DMS 273 treated with DMSO at 0.1 percent for 48 hours (cell line): ENCODE measurements at regions not wholly inside any gene's neighbourhood (a gene's known extent, or its start where the extent isn't known, plus 50 kb on each side); places are given as distances from the start of the nearest gene placed in this dataset.
"Not testable (repeated sequence)": the region's sequence is repeated elsewhere in the genome, so short reads cannot be mapped to it uniquely, and the experiment has no call there.

Experiments
- DNase-seq: peaks from one replicate; lab custom pipeline; 2025; lab: John Stamatoyannopoulos, UW

DNA sequence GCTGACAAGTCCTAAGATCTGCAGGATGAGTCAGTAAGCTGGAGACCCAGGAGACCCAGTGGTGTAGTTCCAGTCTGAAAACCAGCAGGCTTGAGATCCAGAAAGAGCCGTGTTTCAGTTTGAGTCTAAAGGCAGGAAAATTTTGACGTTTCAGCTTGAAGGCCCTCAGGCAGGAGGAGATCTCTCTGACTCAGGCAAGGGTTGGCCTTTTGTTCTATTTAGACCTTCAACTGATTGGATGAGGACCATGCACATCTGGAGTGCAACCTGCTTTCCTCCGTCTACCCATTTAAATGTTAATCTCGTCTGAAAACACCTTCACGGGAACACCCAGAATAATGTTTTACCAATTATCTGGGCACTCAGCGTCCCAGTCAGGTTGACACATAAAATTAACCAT lies 69.5 kb downstream of the NPIPA7 start:
- not testable (repeated sequence) for DNase-seq

DNA sequence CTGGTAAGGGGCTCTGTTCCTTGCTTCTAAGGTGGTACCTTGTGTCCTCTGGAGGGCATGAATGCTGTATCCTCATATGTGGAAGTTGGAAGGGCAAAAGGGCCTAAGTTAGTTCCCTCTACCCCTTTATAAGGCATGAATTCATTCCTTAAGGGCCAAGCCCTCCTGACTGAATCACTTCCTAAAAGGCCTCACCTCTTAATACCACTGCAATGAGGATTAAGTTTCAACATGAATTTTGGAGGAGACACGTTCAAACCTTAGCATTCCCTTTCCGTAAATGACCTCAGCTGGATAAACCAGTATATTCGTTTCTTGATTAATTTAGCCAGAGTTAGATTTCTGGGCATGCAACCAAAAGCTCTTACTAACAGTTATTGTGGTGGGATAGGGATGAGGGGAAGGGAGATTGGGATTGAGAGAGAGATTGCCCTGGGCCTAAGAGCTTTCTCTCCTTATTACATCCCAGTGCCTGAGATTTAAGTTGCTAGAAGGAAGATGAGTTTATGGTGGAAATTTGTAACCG lies 70.8 kb downstream of the NPIPA7 start:
- DNase-seq: not testable (repeated sequence)

DNA sequence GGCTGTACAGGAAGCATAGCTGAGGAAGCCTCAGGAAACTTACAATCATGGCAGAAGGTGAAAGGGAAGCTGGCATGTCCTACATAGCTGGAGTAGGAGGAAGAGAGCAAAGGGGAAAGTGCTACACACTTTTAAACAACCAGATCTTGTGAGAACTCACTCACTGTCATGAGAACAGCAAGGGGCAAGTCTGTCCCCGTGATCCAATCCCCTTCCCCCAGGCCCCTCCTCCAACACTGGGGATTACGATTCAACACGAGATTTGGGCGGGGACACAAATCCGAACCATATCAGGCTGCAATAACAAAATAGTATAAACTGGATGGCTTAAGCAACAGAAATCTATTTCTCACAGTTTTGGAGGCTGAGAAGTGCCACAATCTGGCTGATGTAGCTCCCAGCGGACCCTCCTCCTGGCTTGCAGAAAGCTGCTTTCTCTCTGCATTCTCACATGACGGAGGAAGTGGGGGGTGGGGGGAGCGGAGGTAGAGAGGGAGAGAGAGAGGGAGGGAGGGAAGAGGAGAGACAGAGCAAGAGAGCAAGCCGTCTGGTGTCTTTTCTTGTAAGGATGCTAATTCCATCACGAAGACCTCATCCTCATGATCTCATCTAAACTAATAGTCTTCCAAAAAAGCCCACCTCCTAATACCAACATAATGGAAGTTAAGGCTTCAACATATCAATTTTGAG lies 72.9 kb downstream of the NPIPA7 start:
- DNase-seq: not testable (repeated sequence)

GRCh38 chr16:16458579-16458978 lies 79.6 kb downstream of the NPIPA7 start:
- not testable (repeated sequence) for DNase-seq

GRCh38 chr16:16463792-16464191 lies 84.9 kb downstream of the NPIPA7 start:
- not testable (repeated sequence) for DNase-seq

DNA sequence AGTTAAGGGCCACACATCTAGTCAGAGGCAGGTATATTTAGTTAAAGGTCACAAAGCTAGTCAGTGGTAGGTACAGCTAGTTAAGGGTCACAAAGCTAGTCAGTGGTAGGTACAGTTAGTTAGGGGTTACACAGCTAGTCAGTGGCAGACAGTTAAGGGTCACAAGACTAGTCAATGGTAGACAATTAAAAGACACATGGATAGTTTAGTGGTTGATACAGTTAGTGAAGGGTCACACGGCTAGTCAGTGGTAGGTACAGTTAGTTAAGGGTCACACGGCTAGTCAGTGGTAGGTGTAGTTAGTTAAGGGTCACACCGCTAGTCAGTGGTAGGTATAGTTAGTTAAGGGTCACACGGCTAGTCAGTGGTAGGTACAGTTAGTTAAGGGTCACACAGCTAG lies 110.0 kb downstream of the NPIPA7 start:
- not testable (repeated sequence) for DNase-seq

GRCh38 chr16:16489466-16489865 lies 110.5 kb downstream of the NPIPA7 start:
- DNase-seq: not testable (repeated sequence)

DNA sequence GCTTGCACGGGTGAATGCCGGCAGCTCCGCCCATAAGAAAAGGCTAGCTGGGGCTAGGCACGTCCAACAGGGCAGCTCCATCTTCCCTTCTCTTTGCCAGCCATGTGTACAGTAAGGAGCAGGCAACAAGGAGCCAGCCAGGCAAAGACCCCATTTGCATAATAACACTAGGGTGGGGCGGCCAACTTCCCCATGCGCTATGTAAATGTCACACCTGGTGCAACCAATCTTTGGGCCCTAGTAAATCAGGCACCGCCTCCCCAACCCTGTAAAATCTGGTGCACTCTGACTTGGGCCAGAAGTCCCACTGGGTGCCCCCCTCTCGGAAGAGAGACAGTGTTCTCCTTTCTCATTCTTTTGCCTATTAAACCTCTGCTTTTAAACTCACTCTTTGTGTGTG lies 115.2 kb downstream of the NPIPA7 start:
- DNase-seq: not testable (repeated sequence)

DNA sequence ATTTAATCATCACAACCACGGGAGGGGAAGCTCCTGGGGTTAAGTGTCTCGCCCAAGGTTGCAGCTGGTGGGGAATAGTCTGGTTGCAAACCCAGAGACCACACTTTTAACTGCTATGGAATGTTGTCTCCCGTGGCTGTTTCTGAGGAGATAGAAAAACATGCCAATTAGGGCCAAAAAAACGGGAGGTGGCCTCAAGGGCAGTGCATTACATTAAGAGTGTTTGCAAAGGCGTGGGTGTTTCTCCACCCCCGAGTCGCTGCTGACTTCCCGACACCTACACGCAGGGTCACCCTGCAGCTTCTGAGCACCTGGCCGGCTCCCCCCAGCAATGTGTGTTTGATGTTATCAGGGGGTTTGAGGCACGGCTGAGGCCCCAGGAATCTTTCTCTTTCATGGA lies 116.1 kb downstream of the NPIPA7 start:
- DNase-seq: not testable (repeated sequence)

- DNase-seq: not testable (repeated sequence)
Measured at GRCh38 chr16:16499875-16500274, 120.9 kb downstream of the NPIPA7 start.

DNA sequence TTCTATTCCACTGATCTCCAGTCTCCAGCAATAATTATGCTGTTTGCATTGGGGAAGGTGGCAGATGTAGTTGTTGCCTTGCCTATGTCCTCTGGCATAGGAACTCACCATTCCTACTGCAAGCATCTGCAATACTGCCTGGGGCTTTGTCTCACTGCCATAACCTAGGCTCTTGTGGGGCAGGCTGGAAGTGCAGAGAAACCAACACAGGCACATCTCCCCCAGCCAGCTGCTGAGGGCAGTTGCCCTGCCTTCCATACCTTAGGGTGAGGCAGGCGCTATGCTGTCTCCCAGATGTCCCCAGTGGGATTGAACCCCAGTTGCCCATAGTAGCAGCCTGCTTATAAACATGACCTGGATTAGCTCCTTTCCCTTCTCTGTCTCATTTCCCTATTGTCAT lies 128.1 kb downstream of the NPIPA7 start:
- not testable (repeated sequence) for DNase-seq

DNA sequence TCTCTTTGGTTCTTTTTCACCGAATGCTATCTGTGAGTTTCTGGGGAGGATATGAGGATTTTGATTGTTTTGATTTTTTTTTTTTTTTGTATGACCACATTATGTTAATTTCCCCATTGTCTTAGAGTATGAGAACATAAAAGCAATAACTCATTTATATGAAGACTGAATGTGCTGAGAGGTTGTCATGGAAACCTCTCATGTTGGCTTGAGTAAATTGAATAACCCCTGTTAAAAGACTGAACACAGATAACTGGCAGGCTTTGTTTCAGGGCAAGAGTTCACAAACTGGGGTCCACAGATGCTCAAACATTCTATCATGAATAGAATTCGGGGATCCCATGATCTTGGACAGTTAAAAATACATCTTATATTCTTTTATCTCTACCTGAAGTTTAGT lies 129.4 kb downstream of the NPIPA7 start:
- DNase-seq: not testable (repeated sequence)

GRCh38 chr16:16519395-16519794 lies 140.5 kb downstream of the NPIPA7 start:
- not testable (repeated sequence) for DNase-seq

- not testable (repeated sequence) for DNase-seq
Measured at GRCh38 chr16:16521239-16522002, 142.5 kb downstream of the NPIPA7 start.

DNA sequence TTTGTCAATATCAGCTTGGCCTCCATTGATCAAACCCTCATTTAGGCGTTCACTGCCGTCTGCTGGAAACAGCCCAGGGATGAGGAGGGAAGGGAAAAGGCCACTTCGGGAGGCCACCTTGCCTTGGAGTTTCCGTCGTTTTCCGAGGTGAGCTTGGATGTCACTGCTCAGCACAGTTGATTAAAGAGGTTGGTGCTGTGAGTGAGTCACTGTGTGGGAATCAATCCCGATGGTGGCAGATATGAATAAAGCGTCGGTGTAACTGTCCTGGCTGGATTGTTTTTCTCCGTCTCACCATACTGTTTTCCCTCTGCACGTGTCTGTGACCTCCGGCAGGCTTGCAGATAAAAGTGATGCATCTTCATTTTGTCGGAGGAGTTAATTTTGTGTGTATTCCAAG lies 148.1 kb downstream of the NPIPA7 start:
- DNase-seq: not testable (repeated sequence)

DNA sequence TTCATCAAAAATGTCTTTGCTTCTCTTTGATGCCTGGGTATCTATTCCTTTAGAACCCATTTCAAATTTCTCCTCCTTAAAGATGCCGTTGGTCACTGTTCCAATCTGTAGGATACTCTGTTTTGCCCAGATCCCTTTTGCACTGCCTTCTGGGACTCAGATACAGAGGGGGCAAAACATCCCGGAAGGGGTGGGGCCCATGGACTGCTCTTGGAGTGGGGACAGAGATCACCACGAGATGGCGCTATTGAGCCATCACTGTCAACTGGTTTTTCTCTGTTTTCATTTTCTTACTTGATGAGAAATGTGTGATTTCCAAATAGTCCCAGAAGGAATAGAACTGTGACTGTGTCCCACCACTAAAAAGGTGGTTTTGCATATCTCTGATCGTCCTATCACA lies 151.8 kb downstream of the NPIPA7 start:
- DNase-seq: not testable (repeated sequence)

- DNase-seq: not testable (repeated sequence)
Measured at GRCh38 chr16:16535565-16535964, 156.6 kb downstream of the NPIPA7 start.

DNA sequence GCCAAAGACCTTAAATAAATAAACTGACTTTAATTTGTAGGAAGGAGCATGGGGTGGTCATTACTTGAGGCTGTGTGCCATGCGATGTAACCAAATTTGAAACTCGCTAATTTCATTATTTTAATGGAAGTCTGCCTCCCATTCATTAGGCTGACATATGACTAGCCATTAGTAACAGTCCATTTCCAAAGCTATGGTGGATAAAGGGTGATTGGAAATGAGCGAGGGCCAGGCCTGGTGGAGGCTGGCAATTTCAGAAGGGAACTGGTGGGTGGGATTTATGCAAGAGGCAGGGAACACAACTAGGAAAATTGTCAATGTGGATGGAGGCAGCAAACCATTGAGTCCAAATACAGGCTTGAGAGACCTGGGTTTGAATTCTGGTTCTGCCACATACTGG lies 157.2 kb downstream of the NPIPA7 start:
- DNase-seq: not testable (repeated sequence)

GRCh38 chr16:16549710-16550109 lies 170.8 kb downstream of the NPIPA7 start:
- not testable (repeated sequence) for DNase-seq

GRCh38 chr16:16550824-16551223 lies 171.9 kb downstream of the NPIPA7 start:
- DNase-seq: not testable (repeated sequence)

DNA sequence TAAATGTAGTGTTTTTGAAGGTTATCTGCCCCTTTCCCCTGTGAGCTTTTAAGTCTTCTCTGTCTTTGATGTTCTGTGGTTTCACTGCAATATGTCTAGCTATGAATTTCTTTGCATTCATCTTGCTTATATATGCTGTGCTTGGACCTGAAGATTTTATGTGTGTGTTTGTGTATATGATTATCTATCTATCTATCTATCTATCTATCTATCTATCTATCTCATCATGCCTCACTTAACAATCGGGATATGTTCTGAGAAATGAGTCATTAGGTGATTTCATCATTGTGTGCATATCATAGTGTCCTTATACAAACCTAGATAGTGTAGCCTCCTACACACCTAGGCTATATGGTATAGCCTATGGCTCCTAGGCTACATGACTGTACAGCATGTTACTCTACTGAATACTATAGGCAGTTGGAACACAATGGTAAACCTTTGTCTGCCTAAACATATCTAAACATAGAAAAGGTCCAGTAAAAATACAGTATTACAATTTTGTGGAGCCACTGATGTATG lies 173.9 kb downstream of the NPIPA7 start:
- not testable (repeated sequence) for DNase-seq

GRCh38 chr16:16559179-16559740 lies 180.3 kb downstream of the NPIPA7 start:
- not testable (repeated sequence) for DNase-seq
